WI38 (cell line): ENCODE measurements at regions not wholly inside any gene's neighbourhood (a gene's known extent, or its start where the extent isn't known, plus 50 kb on each side); places are given as distances from the start of the nearest gene placed in this dataset.

Source experiments
- H3K4me3 ChIP-seq: 2 replicates; pipeline ENCODE4 v1.5.1; 2011; ENCODE audit warnings: low read depth, mild to moderate bottlenecking, control low read depth, low read length
- TF ChIP-seq, protein P1 (sequence below): IDR thresholded peaks from 2 replicates; pipeline ENCODE4 v1.5.1; 2012; ENCODE audit warnings: low read depth, mild to moderate bottlenecking, control low read depth, low read length

DNA sequence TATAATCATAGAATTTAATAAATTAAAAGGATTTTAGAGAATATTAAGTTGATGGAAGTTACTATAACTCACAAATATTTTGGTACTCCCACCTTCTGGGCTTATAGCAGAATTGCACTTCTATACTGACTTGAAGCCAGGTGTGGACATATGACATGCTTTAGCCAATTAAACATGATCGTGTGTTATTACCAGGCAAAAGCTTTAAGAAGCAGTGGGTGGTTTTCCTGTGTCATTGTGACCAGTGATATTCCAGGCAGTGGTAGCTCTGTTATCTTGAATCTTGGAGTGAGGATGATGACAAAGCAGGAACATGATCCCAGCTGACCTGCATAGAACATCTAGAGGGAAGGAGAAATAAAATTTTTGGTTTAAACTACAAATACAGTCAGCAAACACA is 370.9 kb upstream of the ZEB2 start:
- TF ChIP-seq, protein P1, sequence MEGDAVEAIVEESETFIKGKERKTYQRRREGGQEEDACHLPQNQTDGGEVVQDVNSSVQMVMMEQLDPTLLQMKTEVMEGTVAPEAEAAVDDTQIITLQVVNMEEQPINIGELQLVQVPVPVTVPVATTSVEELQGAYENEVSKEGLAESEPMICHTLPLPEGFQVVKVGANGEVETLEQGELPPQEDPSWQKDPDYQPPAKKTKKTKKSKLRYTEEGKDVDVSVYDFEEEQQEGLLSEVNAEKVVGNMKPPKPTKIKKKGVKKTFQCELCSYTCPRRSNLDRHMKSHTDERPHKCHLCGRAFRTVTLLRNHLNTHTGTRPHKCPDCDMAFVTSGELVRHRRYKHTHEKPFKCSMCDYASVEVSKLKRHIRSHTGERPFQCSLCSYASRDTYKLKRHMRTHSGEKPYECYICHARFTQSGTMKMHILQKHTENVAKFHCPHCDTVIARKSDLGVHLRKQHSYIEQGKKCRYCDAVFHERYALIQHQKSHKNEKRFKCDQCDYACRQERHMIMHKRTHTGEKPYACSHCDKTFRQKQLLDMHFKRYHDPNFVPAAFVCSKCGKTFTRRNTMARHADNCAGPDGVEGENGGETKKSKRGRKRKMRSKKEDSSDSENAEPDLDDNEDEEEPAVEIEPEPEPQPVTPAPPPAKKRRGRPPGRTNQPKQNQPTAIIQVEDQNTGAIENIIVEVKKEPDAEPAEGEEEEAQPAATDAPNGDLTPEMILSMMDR, result no peak
- H3K4me3 ChIP-seq, result no peak overlapping the region

GRCh38 chr2:144889348-144889747 is 369.4 kb upstream of the ZEB2 start:
- TF ChIP-seq, protein P1, result no peak
- no peak overlapping the region for H3K4me3 ChIP-seq

DNA sequence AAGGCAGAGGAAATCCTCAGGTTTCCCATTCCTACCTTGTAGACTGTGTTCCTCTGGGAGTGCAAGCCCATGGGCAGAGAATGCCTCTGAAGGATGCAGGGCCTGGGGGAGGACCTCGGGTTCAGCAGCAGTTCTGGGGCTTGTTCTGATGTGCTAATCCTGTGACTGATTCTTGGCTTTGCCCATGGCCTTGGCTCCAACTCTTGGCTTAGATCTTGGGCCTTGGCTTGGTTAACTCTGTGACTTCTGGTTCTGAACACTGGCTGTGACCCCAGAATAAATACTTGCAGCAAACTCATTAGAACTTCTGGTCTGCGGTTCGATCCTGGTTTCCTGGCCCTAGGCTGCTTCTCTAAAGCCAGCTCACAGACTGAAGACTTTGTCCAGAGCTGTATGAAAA is 366.9 kb upstream of the ZEB2 start:
- no peak overlapping the region for H3K4me3 ChIP-seq
- TF ChIP-seq, protein P1, result no peak

- H3K4me3 ChIP-seq, result no peak overlapping the region
- TF ChIP-seq, protein P1, result no peak
Observed at GRCh38 chr2:144877893-144878292, 358.0 kb upstream of the ZEB2 start.

- TF ChIP-seq, protein P1, result no peak
- no peak overlapping the region for H3K4me3 ChIP-seq
Observed at GRCh38 chr2:144876013-144876412, 356.1 kb upstream of the ZEB2 start.

GRCh38 chr2:144875290-144875969 is 355.5 kb upstream of the ZEB2 start:
- TF ChIP-seq, protein P1, result no peak
- no peak overlapping the region for H3K4me3 ChIP-seq

- H3K4me3 ChIP-seq, result no peak overlapping the region
- TF ChIP-seq, protein P1, result no peak
Observed at GRCh38 chr2:144865670-144866069, 345.8 kb upstream of the ZEB2 start.
